GM12873 (cell line): ENCODE measurements at regions not wholly inside any gene's neighbourhood (a gene's known extent, or its start where the extent isn't known, plus 50 kb on each side); places are given as distances from the start of the nearest gene placed in this dataset.

Experiments used
- TF ChIP-seq, protein P1 (sequence below): IDR thresholded peaks from 2 replicates; pipeline ENCODE4 v1.5.1; 2012; ENCODE audit warnings: low read depth, mild to moderate bottlenecking, moderate library complexity, low read length, control low read depth; ENCODE audit not compliant: insufficient read depth; ENCODE audit errors: missing control alignments

DNA sequence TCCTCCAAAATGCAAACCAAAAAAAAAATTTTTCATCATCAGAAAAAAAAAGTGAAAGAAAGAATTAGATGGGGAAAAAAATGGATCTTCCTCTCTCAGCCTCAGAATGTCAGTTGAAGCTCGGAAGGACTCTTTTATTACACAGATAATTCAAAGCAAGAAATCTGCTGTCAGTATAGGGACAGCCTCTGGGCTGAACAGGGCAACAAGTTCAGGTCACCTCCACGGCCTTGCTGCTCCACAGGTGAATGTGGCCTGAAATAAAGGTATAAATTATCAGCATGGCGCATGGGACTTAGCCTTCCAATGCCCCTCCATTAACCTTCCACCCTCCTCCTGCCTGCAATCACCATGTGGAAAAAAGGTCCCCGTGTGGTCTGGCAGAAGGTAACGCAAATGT, 316.8 kb upstream of the POU3F3 start:
- TF ChIP-seq, protein P1, sequence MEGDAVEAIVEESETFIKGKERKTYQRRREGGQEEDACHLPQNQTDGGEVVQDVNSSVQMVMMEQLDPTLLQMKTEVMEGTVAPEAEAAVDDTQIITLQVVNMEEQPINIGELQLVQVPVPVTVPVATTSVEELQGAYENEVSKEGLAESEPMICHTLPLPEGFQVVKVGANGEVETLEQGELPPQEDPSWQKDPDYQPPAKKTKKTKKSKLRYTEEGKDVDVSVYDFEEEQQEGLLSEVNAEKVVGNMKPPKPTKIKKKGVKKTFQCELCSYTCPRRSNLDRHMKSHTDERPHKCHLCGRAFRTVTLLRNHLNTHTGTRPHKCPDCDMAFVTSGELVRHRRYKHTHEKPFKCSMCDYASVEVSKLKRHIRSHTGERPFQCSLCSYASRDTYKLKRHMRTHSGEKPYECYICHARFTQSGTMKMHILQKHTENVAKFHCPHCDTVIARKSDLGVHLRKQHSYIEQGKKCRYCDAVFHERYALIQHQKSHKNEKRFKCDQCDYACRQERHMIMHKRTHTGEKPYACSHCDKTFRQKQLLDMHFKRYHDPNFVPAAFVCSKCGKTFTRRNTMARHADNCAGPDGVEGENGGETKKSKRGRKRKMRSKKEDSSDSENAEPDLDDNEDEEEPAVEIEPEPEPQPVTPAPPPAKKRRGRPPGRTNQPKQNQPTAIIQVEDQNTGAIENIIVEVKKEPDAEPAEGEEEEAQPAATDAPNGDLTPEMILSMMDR, result no peak

DNA sequence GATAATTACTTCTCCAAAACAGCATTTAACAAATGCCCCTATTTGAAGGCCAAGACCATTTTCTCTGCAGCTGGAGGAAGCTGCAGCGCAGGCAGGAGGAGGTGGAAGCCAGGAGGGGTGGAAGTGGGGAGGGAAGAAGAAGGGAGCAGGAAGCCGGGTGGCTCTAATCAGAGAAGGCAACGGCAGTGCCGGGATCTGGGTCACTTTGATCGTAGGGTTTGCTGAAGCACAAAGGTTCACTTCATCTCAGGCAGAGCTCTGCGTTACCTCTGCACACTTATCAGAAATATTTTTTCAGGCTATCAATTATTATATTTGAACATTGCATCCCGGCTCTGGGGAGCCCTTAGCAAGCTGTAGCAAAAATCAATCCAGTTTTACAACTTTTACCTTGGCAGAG, 315.8 kb upstream of the POU3F3 start:
- TF ChIP-seq, protein P1, result no peak

DNA sequence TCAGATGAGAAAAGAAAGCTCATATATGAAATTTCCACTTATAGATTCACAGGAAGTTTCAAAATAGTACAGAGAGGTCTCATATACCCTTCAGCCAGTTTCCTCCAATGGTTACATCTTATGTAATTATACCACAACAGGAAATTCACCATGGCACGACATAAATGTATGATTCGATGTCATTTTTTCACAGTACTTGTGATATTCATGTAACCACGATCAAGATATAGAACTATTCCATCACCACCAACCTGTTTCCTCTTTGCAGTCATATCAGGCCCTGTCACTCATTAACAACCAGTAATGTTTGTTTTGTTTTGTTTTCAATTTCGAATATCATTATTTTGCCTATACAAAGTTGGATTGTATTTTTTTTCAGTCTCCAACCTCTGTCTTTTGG, 314.3 kb upstream of the POU3F3 start:
- TF ChIP-seq, protein P1, result no peak

DNA sequence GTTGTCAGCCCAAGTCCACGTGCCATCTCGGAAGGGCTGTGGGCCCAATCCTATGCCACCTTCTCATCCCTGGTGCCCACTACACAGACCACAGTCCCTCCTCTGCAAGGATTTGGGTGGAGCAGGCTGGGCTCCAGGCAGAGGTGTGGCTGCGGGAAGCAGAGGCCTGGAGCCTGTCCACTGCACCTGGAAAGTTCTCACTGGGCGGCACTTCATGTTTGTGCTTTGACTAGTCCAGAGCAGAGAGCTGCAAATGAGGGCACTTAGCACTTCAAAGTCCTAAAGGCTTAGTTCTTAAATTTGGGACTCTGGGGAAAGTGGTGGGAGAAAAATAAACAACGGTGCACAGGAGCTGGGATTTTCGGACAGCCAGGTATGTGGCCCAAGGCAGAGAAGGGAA, 308.9 kb upstream of the POU3F3 start:
- TF ChIP-seq, protein P1, result no peak

DNA sequence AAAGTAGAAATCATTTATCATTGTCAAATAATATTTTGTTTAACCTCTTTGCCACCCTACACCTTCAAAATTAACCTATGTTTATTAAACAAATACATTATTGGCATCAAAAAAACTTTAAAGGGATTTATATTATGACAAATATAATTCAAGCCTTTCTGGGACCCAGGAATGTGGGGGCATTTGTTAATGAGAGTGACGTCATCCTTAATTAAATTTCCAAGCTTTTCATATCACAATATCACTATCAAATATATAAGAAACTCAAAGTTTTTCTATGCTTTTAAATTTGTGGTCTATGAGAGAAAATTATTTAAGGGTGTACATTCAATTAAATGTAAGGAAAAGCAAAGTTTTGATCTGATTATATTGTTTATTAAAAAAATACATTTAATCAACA, 307.4 kb upstream of the POU3F3 start:
- TF ChIP-seq, protein P1, result no peak

DNA sequence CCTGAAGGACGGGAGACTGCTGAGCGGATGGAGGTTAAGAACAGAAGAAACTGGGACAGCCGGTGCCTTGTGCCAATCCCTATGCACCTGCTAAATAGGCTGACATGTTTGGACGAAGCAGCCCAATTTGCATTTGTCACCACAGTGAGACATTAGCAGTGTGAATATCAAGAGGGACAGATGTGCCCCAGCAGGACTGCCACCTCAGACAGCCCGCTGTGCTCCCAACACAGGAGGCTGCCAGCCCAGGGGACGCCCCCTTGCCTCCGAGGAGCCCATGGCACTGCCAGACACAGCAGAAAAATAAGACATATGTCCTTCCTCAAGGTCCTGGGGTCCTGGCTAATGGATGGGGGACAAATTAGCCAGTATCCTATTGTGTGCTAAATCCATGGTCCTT, 306.7 kb upstream of the POU3F3 start:
- TF ChIP-seq, protein P1, result no peak

DNA sequence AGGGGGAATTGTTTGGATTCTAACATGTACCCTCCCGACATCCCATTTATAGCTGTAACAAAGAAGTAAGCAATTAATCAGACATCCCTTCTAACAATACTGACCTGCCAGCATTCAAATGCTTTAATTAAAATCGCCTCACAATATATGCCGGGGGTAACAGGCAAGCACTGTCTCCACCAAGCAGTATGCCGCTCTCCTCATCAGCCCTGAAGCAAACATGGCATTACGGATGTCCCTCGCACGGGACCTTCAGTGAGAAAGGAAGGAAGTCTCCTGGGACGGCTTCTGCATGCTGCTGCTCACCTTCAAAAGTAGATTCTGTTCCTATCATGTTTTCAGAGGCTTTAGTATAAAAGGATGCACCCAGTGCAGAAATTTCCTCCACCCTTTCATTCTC, 292.7 kb upstream of the POU3F3 start:
- TF ChIP-seq, protein P1, result no peak

DNA sequence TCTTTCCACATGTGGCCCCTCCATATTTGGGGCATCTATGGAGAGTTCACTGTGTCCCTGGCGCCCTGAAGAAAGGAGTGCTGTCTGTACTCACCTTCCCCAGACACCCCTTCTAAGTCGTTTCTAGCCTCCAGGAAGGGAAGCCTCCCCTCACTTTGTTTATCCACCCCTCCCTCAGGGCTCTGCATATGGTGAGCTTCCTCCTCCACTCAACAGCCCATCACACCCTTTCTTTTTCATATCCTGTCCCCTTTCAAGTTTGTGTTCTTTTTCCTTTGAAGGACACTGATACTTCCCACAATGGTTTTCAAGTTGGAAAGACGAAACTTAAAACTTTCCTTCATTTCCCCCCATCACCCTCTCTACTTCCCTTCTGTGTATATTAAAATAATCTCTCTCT, 291.4 kb upstream of the POU3F3 start:
- TF ChIP-seq, protein P1, result no peak
